ENCODE measurements at regions not wholly inside any gene's neighbourhood (a gene's known extent, or its start where the extent isn't known, plus 50 kb on each side); places are given as distances from the start of the nearest gene placed in this dataset.

DNA sequence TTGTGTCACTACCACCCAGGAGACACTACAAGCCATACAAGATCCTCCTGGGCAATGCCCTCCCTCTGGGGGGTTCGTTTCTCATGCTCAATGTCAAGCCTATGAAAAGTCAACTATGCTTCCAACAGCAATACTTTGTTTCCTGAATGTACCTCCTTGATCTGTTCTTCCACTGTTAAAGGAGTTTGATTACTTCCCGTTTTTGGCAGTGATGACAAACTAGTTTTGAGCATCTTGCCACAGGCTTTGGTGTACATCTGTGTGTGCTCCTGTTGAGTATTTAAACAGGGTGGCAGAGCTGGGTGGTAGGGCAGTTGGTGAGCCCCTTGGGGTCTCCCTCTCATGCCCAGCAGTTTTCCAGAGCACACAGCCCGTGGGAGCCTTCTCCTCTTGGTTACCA is 81.4 kb downstream of the IL12A start:
- H3K9me3 Mint-ChIP-seq, result no peaks in the 10 kb centered on the region
- no peak for DNase-seq
- CTCF ChIA-PET, result interaction anchor here (0.9 kb wide), 1 partner anchor 38 kb away, joined by 4 read pairs; no protein-coding TSS in a partner anchor
- no peaks in the 10 kb centered on the region for H3K36me3 Mint-ChIP-seq (ENCODE audit: low read depth)
- intact Hi-C loops (cut with micrococcal nuclease), result no loop called here
- no peak overlapping the region for H3K27ac Mint-ChIP-seq
- H3K4me3 Mint-ChIP-seq, result no peak overlapping the region
- no peaks in the 10 kb centered on the region for H3K4me1 Mint-ChIP-seq (ENCODE audit: low read depth)
- peaks cover 3% of the 10 kb centered on the region for H3K27me3 Mint-ChIP-seq (ENCODE audit: low read depth)

DNA sequence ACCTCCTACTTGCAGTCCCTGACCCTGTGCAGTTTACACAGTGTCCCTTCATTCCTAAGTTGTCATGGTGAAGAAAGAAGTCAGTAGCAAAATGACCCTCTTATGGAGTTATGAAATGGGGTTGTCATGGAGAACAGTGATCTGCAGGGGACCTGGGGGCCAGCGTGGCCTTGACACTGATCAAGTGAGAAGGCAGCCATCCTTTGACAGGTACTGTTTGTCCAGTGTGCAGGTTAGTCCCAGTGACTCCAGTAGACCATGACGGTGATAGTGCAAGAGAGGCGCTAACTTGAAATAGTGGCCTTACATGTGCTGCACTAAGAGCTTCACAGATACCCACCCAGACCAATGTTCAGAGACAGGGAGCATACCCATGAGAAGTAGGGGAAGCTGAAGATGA is 87.9 kb downstream of the IL12A start:
- Mint-ChIP-seq H3K4me1 (ENCODE audit: low read depth) (no peaks in the 10 kb centered on the region), H3K4me3 (no peak overlapping the region), H3K27ac (no peak overlapping the region), H3K27me3 (ENCODE audit: low read depth) (peaks cover 3% of the 10 kb centered on the region), H3K36me3 (ENCODE audit: low read depth) (no peaks in the 10 kb centered on the region), H3K9me3 (no peaks in the 10 kb centered on the region)
- CTCF ChIA-PET, result no interaction called here
- intact Hi-C loops (cut with micrococcal nuclease), result no loop called here
- DNase-seq, result no peak

- H3K4me3 Mint-ChIP-seq, result no peak overlapping the region
- H3K27ac Mint-ChIP-seq, result no peak overlapping the region
- peaks cover 2% of the 10 kb centered on the region for H3K36me3 Mint-ChIP-seq (ENCODE audit: low read depth)
- H3K4me1 Mint-ChIP-seq (ENCODE audit: low read depth), result no peaks in the 10 kb centered on the region
- no peaks in the 10 kb centered on the region for H3K9me3 Mint-ChIP-seq
- no peak for DNase-seq
- intact Hi-C loops (cut with micrococcal nuclease), result no loop called here
- CTCF ChIA-PET, result no interaction called here
- peaks cover 3% of the 10 kb centered on the region for H3K27me3 Mint-ChIP-seq (ENCODE audit: low read depth)
Observed at GRCh38 chr3:160078533-160078932, 89.9 kb downstream of the IL12A start.

DNA sequence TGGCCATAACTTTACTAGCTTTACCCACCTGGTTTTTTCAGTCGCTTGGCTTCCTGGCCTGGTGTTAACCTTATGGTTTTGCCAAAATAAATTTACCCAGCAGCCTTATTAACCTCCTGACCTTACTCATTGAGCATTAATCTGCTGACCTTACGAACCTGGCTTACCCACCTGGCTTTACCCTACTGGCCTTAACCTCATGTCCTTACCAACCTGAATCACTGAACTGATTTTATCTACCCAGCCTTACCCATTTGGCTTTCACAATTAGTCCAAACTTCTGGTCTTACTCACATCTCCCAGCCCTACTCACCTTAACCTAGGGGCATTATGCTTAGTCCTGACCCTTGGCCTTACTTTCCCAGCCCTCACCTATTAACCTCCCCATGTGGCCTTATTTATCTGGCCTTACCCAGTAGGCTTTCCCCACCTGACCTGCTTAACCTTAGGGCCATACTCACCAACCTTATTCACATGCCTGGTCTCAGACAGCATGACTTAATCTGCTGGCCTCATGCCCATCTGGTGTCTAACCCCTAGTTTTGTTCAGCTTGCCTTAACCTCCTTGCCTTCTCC is 93.4 kb downstream of the IL12A start:
- Mint-ChIP-seq H3K9me3 (no peaks in the 10 kb centered on the region), H3K27ac (no peak overlapping the region), H3K27me3 (ENCODE audit: low read depth) (no peaks in the 10 kb centered on the region), H3K4me1 (ENCODE audit: low read depth) (no peaks in the 10 kb centered on the region), H3K36me3 (ENCODE audit: low read depth) (peaks cover 2% of the 10 kb centered on the region), H3K4me3 (no peak overlapping the region)
- no peak for DNase-seq
- CTCF ChIA-PET, result no interaction called here
- intact Hi-C loops (cut with micrococcal nuclease), result no loop called here

- CTCF ChIA-PET, result no interaction called here
- Mint-ChIP-seq H3K27ac (no peak overlapping the region), H3K4me3 (no peak overlapping the region), H3K27me3 (ENCODE audit: low read depth) (no peaks in the 10 kb centered on the region), H3K36me3 (ENCODE audit: low read depth) (peaks cover 2% of the 10 kb centered on the region), H3K4me1 (ENCODE audit: low read depth) (no peaks in the 10 kb centered on the region), H3K9me3 (no peaks in the 10 kb centered on the region)
- intact Hi-C loops (cut with micrococcal nuclease), result no loop called here
- no peak for DNase-seq
Observed at GRCh38 chr3:160084998-160085397, 96.4 kb downstream of the IL12A start.

DNA sequence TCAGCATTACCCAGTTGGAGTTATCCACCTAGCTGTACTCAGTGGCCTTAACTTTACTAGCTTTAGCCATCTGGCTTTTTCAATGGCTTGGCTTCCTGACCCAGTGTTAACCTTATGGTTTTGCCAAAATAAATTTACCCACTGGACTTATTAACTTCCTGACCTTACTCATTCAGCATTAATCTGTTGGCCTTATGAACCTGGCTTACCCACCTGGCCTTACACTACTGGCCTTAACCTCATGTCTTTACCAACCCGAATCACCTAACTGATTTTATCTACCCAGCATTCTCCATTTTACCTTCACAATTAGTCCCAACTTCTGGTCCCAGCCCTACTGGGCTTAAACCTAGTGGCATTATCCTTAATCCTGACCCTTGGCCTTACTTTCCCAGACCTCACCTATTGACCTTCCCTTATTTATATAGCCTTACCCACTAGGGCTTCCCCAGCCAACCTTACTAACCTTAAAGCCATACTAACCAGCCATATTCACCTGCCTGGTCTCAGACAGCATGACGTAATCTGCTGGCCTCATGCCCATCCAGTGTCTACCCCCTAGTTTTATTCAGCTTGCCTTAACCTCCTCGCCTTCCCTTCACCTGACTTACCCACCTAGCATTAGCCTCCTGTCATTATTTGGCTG is 100.0 kb downstream of the IL12A start:
- DNase-seq, result no peak
- Mint-ChIP-seq H3K4me1 (ENCODE audit: low read depth) (no peaks in the 10 kb centered on the region), H3K27ac (no peak overlapping the region), H3K9me3 (no peaks in the 10 kb centered on the region), H3K4me3 (no peak overlapping the region), H3K27me3 (ENCODE audit: low read depth) (no peaks in the 10 kb centered on the region), H3K36me3 (ENCODE audit: low read depth) (no peaks in the 10 kb centered on the region)
- CTCF ChIA-PET, result no interaction called here
- intact Hi-C loops (cut with micrococcal nuclease), result no loop called here

- no peak overlapping the region for H3K27ac Mint-ChIP-seq
- no peaks in the 10 kb centered on the region for H3K9me3 Mint-ChIP-seq
- intact Hi-C loops (cut with micrococcal nuclease), result no loop called here
- CTCF ChIA-PET, result no interaction called here
- no peaks in the 10 kb centered on the region for H3K4me1 Mint-ChIP-seq (ENCODE audit: low read depth)
- no peak for DNase-seq
- H3K4me3 Mint-ChIP-seq, result no peak overlapping the region
- H3K27me3 Mint-ChIP-seq (ENCODE audit: low read depth), result no peaks in the 10 kb centered on the region
- no peaks in the 10 kb centered on the region for H3K36me3 Mint-ChIP-seq (ENCODE audit: low read depth)
Observed at GRCh38 chr3:160090653-160091052, 102.0 kb downstream of the IL12A start.

- H3K27me3 Mint-ChIP-seq (ENCODE audit: low read depth), result no peaks in the 10 kb centered on the region
- H3K9me3 Mint-ChIP-seq, result no peaks in the 10 kb centered on the region
- CTCF ChIA-PET, result no interaction called here
- H3K27ac Mint-ChIP-seq, result no peak overlapping the region
- no peak overlapping the region for H3K4me3 Mint-ChIP-seq
- no peaks in the 10 kb centered on the region for H3K4me1 Mint-ChIP-seq (ENCODE audit: low read depth)
- H3K36me3 Mint-ChIP-seq (ENCODE audit: low read depth), result no peaks in the 10 kb centered on the region
- intact Hi-C loops (cut with micrococcal nuclease), result no loop called here
- DNase-seq, result no peak
Observed at GRCh38 chr3:160091441-160091840, 102.8 kb downstream of the IL12A start.

GRCh38 chr3:160092760-160093159 is 104.1 kb downstream of the IL12A start:
- Mint-ChIP-seq H3K36me3 (ENCODE audit: low read depth) (no peaks in the 10 kb centered on the region), H3K9me3 (no peaks in the 10 kb centered on the region)
- CTCF ChIA-PET, result no interaction called here

DNA sequence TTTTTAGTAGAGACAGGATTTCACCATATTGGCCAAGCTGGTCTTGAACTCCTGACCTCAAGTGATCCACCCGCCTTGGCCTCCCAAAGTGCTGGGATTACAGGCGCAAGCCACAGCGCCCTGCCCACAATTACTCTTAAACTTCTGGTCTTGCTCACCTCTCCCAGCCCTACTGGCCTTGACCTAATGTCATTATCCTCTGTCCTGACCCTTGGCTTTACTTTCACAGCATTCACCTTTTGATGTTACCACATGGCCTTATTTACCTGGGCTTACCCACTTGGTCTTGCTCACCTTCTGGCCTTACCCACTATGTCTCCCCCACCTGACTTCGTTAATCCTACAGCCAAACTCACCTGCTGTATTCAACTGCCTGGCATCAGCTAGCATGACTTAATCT is 105.9 kb downstream of the IL12A start:
- Mint-ChIP-seq H3K27me3 (ENCODE audit: low read depth) (no peaks in the 10 kb centered on the region), H3K9me3 (no peaks in the 10 kb centered on the region), H3K4me1 (ENCODE audit: low read depth) (no peaks in the 10 kb centered on the region), H3K36me3 (ENCODE audit: low read depth) (no peaks in the 10 kb centered on the region), H3K27ac (no peak overlapping the region), H3K4me3 (no peak overlapping the region)
- CTCF ChIA-PET, result no interaction called here
- intact Hi-C loops (cut with micrococcal nuclease), result no loop called here
- no peak for DNase-seq

More at GRCh38 chr3:160092760-160093159, 104.1 kb downstream of the IL12A start:
- intact Hi-C loops (cut with micrococcal nuclease), result no loop called here
- H3K27ac Mint-ChIP-seq, result no peak overlapping the region
- no peak for DNase-seq
- no peak overlapping the region for H3K4me3 Mint-ChIP-seq
- H3K27me3 Mint-ChIP-seq (ENCODE audit: low read depth), result no peaks in the 10 kb centered on the region
- H3K4me1 Mint-ChIP-seq (ENCODE audit: low read depth), result no peaks in the 10 kb centered on the region

DNA sequence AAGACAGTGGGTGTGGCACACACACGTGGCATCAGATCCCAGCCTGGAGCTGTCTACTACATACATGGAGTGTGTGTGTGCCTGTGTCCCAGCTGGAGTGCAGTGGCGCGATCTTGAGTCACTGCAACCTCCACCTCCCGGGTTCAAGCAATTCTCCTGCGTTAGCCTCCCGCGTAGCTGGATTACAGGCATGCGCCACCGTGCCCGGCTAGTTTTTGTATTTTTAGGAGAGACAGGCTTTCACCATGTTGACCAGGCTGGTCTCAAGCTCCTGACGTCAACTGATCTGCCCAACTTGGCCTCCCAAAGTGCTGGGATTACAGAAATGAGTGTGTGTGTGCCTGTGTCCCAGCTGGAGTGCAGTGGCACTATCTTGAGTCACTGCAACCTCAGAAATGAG is 108.8 kb downstream of the IL12A start:
- no peaks in the 10 kb centered on the region for H3K4me1 Mint-ChIP-seq (ENCODE audit: low read depth)
- CTCF ChIA-PET, result no interaction called here
- intact Hi-C loops (cut with micrococcal nuclease), result no loop called here
- H3K9me3 Mint-ChIP-seq, result no peaks in the 10 kb centered on the region
- no peak for DNase-seq
- no peak overlapping the region for H3K4me3 Mint-ChIP-seq
- H3K36me3 Mint-ChIP-seq (ENCODE audit: low read depth), result no peaks in the 10 kb centered on the region
- H3K27ac Mint-ChIP-seq, result no peak overlapping the region
- peaks cover 13% of the 10 kb centered on the region for H3K27me3 Mint-ChIP-seq (ENCODE audit: low read depth)

DNA sequence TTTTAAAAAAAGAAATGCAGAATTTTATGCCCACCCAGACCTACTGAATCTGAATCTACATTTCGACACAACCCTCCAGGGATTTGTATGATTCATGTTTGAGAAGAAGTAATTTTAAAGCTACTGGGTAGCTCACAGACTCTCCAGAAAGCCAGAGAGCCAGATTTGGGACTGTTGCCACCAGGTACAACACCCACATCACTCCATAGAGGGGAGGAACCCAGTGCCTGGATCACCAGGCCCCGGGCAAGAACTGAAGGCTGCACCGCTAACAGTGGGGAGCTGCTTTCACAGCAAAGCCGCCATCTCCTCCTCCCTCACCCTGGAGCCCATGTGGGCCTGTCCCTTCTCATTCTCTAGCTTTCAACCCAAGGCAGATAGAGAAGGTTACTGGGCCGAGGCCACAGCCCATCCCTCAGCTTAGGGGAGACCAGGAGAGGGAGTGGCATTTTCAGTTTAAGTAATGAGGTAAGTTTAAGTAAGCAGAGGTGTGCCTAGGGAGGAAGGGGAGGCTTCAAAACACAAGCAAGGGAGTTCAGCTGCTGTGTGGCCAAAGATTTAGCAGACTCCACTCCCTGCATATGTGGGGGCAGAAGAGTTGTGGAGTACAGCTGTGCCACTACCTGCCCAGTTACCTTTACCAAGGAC is 109.8 kb downstream of the IL12A start:
- Mint-ChIP-seq H3K4me3 (no peak overlapping the region), H3K27ac (no peak overlapping the region), H3K27me3 (ENCODE audit: low read depth) (peaks cover 15% of the 10 kb centered on the region), H3K36me3 (ENCODE audit: low read depth) (no peaks in the 10 kb centered on the region), H3K9me3 (no peaks in the 10 kb centered on the region), H3K4me1 (ENCODE audit: low read depth) (no peaks in the 10 kb centered on the region)
- intact Hi-C loops (cut with micrococcal nuclease), result no loop called here
- CTCF ChIA-PET, result no interaction called here
- no peak for DNase-seq

DNA sequence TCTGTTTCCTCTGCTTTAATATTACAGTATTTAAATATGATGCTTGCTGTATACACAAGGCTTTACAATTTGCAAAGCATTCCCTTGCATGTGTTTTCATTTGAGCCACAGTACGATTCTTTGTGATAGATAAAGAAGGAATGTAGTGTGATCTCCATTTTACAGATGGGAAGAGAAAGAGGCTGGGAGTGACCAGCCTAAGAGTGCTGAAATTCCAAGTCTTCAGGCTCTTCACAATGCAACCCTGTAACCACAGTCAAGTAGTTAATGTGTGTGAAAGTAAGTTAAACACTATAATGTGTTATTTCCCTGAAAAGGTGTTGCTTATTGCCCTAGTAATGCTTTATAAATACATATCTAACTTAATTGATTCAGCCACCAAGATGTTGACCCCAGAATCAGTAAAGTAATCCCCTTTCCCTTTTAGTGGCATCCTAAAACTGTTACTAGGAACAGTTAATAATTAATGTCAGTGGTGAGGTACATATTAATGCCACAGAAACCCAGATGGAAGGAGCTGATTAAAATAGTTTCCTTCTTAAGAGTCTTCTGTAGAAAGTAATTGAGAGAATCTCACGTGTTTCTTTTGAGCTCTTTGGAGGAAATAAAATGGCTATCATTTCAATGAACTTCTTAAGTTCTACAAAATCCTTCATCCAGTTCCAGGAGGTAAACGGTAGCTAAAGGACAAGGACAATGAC is 110.4 kb downstream of the IL12A start:
- Mint-ChIP-seq H3K9me3 (no peaks in the 10 kb centered on the region), H3K4me1 (ENCODE audit: low read depth) (no peaks in the 10 kb centered on the region), H3K27me3 (ENCODE audit: low read depth) (peaks cover 15% of the 10 kb centered on the region), H3K4me3 (no peak overlapping the region), H3K36me3 (ENCODE audit: low read depth) (no peaks in the 10 kb centered on the region), H3K27ac (no peak overlapping the region)
- intact Hi-C loops (cut with micrococcal nuclease), result no loop called here
- CTCF ChIA-PET, result interaction anchor here (0.6 kb wide), 1 partner anchor 50 kb away, joined by 3 read pairs; no protein-coding TSS in a partner anchor
- no peak for DNase-seq
